Gastrocnemius medialis (tissue), 4 donors: ENCODE measurements at regions not wholly inside any gene's neighbourhood (a gene's known extent, or its start where the extent isn't known, plus 50 kb on each side); places are given as distances from the start of the nearest gene placed in this dataset.

Source experiments
- CTCF ChIP-seq, 5 experiments: fragments of 450-650 bp in 3 of 5; fragments of 200-600 bp in 2 of 5; sonication (generic) in 2 of 5; IDR thresholded peaks in 4 of 5; conservative IDR thresholded peaks in 1 of 5; 1 replicate in 4 of 5; 2 replicates in 1 of 5; pipeline ENCODE4 v1.5.1; 2016 to 2019; ENCODE audit warnings: antibody characterized with exemption in 5 of 5, mild to moderate bottlenecking in 3 of 5, moderate library complexity in 3 of 5
- POLR2A ChIP-seq, 2 donors: fragments of 450-650 bp; IDR thresholded peaks; one replicate each; pipeline ENCODE4 v1.6.1; 2017; ENCODE audit warnings: antibody characterized with exemption in 2 of 2, mild to moderate bottlenecking in 2 of 2, moderate library complexity in 2 of 2

GRCh38 chr4:43348591-43348990, 456.1 kb downstream of the GRXCR1 start:
- TF ChIP-seq CTCF (IDR thresholded peaks at IDR 0.05 in 4 of 5, conservative IDR thresholded peaks at IDR 0.05 in 1 of 5) (no peak), POLR2A (IDR thresholded peaks at IDR 0.05) (no peak)
